DND-41 (cell line): ENCODE measurements at regions not wholly inside any gene's neighbourhood (a gene's known extent, or its start where the extent isn't known, plus 50 kb on each side); places are given as distances from the start of the nearest gene placed in this dataset.

ENCODE experiments used
- EZH2 ChIP-seq: IDR thresholded peaks from 3 replicates; pipeline ENCODE4 v1.6.1; 2012; ENCODE audit warnings: borderline replicate concordance, low read depth, mild to moderate bottlenecking, moderate library complexity, low read length, inconsistent platforms; ENCODE audit not compliant: severe bottlenecking
- TF ChIP-seq, protein P1 (sequence below): IDR thresholded peaks from 2 replicates; pipeline ENCODE4 v1.5.1; 2012; ENCODE audit warnings: borderline replicate concordance, low read length, moderate library complexity, mild to moderate bottlenecking; ENCODE audit not compliant: poor library complexity, severe bottlenecking; ENCODE audit errors: extremely low read depth

DNA sequence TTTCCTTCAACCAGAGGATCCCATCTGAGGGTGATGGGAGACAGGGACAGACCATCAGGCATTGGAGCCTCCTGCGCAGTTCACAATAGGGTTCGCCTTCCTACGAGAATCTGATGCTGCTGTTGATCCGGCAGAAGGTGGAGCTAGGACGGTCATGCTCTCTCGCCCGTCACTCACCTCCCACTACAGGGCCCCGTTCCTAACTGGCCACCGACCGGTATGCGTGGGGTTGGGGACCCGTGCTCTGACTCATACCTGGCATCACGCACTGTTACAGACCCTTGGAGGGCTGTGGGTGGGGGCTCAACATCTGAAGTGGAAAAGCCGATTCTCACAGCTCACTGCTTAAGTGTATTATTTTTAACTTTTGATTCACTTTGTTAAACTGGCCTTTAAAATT, 402.3 kb downstream of the BRD1 start:
- TF ChIP-seq, protein P1, sequence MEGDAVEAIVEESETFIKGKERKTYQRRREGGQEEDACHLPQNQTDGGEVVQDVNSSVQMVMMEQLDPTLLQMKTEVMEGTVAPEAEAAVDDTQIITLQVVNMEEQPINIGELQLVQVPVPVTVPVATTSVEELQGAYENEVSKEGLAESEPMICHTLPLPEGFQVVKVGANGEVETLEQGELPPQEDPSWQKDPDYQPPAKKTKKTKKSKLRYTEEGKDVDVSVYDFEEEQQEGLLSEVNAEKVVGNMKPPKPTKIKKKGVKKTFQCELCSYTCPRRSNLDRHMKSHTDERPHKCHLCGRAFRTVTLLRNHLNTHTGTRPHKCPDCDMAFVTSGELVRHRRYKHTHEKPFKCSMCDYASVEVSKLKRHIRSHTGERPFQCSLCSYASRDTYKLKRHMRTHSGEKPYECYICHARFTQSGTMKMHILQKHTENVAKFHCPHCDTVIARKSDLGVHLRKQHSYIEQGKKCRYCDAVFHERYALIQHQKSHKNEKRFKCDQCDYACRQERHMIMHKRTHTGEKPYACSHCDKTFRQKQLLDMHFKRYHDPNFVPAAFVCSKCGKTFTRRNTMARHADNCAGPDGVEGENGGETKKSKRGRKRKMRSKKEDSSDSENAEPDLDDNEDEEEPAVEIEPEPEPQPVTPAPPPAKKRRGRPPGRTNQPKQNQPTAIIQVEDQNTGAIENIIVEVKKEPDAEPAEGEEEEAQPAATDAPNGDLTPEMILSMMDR = no peak
- TF ChIP-seq EZH2 = no peak
